Bronchial epithelial cell (primary cell): ENCODE measurements at regions not wholly inside any gene's neighbourhood (a gene's known extent, or its start where the extent isn't known, plus 50 kb on each side); places are given as distances from the start of the nearest gene placed in this dataset.
A peak's percentile ranks its signal among the peaks of the same experiment; 100 is the strongest.

ENCODE experiments used
- DNase-seq: peaks from one replicate; pipeline ENCODE4 v3.0.0-alpha.2; 2010; ENCODE audit warnings: low read depth
- FAIRE-seq: peaks from 2 replicates; lab custom pipeline; 2011; peaks lifted over from hg19 to GRCh38; lab: Jason Lieb, UNC
- H3K27me3 ChIP-seq: 2 replicates; pipeline ENCODE4 v1.5.1; 2011; ENCODE audit warnings: low read length; ENCODE audit not compliant: control insufficient read depth, insufficient read depth
- H3K36me3 ChIP-seq: 2 replicates; pipeline ENCODE4 v1.5.1; 2011; ENCODE audit warnings: low read length; ENCODE audit not compliant: control insufficient read depth, insufficient read depth
- H3K4me3 ChIP-seq: 2 replicates; pipeline ENCODE4 v1.5.1; 2011; ENCODE audit warnings: mild to moderate bottlenecking, low read depth, low read length, control low read depth
- CTCF ChIP-seq: IDR thresholded peaks from 2 replicates; pipeline ENCODE4 v1.5.1; 2011; ENCODE audit warnings: mild to moderate bottlenecking, moderate library complexity, low read length, control low read depth, inconsistent platforms; ENCODE audit not compliant: insufficient read depth, severe bottlenecking

GRCh38 chr4:126779436-126780166 lies 853.2 kb upstream of the INTU start:
- H3K36me3 ChIP-seq, result no peaks in the 10 kb centered on the region
- DNase-seq (no peak), FAIRE-seq (no peak)
- H3K4me3 ChIP-seq, result no peak overlapping the region
- H3K27me3 ChIP-seq, result no peaks in the 10 kb centered on the region
- TF ChIP-seq CTCF, result no peak

DNA sequence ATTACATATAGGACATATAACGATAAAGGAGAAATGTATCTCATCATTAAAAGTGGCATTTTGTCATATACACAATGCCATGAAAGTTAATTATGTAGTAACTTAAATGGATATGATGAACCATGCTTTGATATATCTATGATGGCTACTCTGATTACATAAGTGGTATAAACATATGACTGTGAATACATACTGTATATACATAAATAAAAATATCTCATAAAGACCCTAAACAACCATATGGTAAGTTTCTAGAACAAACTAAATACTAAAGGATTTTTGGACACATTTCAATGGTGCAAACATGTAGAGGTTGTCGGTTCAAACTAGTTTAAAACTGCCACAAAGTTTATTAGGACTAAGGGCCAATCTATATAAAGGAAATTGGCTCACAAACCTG lies 849.6 kb upstream of the INTU start:
- Histone ChIP-seq H3K36me3 (no peaks in the 10 kb centered on the region), H3K4me3 (no peak overlapping the region), H3K27me3 (no peaks in the 10 kb centered on the region)
- no peak for FAIRE-seq
- no peak for DNase-seq
- no peak for TF ChIP-seq CTCF

- FAIRE-seq (no peak), DNase-seq (peak; percentile 87)
- no peak for TF ChIP-seq CTCF
- Histone ChIP-seq H3K4me3 (no peak overlapping the region), H3K36me3 (no peaks in the 10 kb centered on the region), H3K27me3 (no peaks in the 10 kb centered on the region)
Measured at GRCh38 chr4:126784966-126785580, 847.7 kb upstream of the INTU start.

GRCh38 chr4:126790633-126791032 lies 842.1 kb upstream of the INTU start:
- Histone ChIP-seq H3K4me3 (no peak overlapping the region), H3K36me3 (no peaks in the 10 kb centered on the region), H3K27me3 (no peaks in the 10 kb centered on the region)
- DNase-seq (no peak), FAIRE-seq (no peak)
- TF ChIP-seq CTCF, result no peak

- peak; percentile 76 for FAIRE-seq
- TF ChIP-seq CTCF, result no peak
Measured at GRCh38 chr4:126794363-126794762, 838.4 kb upstream of the INTU start.

More at GRCh38 chr4:126794363-126794762, 838.4 kb upstream of the INTU start:
- Histone ChIP-seq H3K27me3 (no peaks in the 10 kb centered on the region), H3K4me3 (no peak overlapping the region), H3K36me3 (no peaks in the 10 kb centered on the region)
- DNase-seq, result peak; percentile 94
